ENCODE measurements at regions not wholly inside any gene's neighbourhood (a gene's known extent, or its start where the extent isn't known, plus 50 kb on each side); places are given as distances from the start of the nearest gene placed in this dataset.
A peak's percentile ranks its signal among the peaks of the same experiment; 100 is the strongest.

GRCh38 chr11:27287205-27287604 is 75.8 kb downstream of the CCDC34 start:
- DNase-seq (ENCODE audit: low spot score) = no peak

GRCh38 chr11:27285761-27286160 is 77.3 kb downstream of the CCDC34 start:
- DNase-seq (ENCODE audit: low spot score) = no peak

- DNase-seq (ENCODE audit: low spot score) = peak; percentile 5
These were observed 80.2 kb downstream of the CCDC34 start for GRCh38 chr11:27282806-27283205.

- peak; percentile 55 for DNase-seq (ENCODE audit: low spot score)
These were observed 81.0 kb downstream of the CCDC34 start for GRCh38 chr11:27281740-27282590.

- no peak for DNase-seq (ENCODE audit: low spot score)
These were observed 81.7 kb downstream of the CCDC34 start for GRCh38 chr11:27281276-27281675.

- no peak for DNase-seq (ENCODE audit: low spot score)
These were observed 82.9 kb downstream of the CCDC34 start for GRCh38 chr11:27280140-27280539.

GRCh38 chr11:27279460-27279859 is 83.6 kb downstream of the CCDC34 start:
- DNase-seq (ENCODE audit: low spot score) = no peak

GRCh38 chr11:27277843-27278242 is 85.2 kb downstream of the CCDC34 start:
- no peak for DNase-seq (ENCODE audit: low spot score)

GRCh38 chr11:27276141-27276540 is 86.9 kb downstream of the CCDC34 start:
- DNase-seq (ENCODE audit: low spot score) = no peak

- no peak for DNase-seq (ENCODE audit: low spot score)
These were observed 88.1 kb downstream of the CCDC34 start for GRCh38 chr11:27274854-27275395.

- no peak for DNase-seq (ENCODE audit: low spot score)
These were observed 96.9 kb downstream of the CCDC34 start for GRCh38 chr11:27266125-27266524.

GRCh38 chr11:27263986-27264385 is 99.0 kb downstream of the CCDC34 start:
- DNase-seq (ENCODE audit: low spot score) = no peak

GRCh38 chr11:27263046-27263445 is 100.0 kb downstream of the CCDC34 start:
- DNase-seq (ENCODE audit: low spot score) = no peak

GRCh38 chr11:27255447-27255828 is 107.6 kb downstream of the CCDC34 start:
- no peak for DNase-seq (ENCODE audit: low spot score)

- DNase-seq (ENCODE audit: low spot score) = peak; percentile 7
These were observed 108.1 kb downstream of the CCDC34 start for GRCh38 chr11:27254744-27255446.

- no peak for DNase-seq (ENCODE audit: low spot score)
These were observed 109.8 kb downstream of the CCDC34 start for GRCh38 chr11:27253224-27253623.

GRCh38 chr11:27250867-27251665 is 111.9 kb downstream of the CCDC34 start:
- DNase-seq (ENCODE audit: low spot score) = no peak

- no peak for DNase-seq (ENCODE audit: low spot score)
These were observed 114.2 kb downstream of the CCDC34 start for GRCh38 chr11:27248576-27249509.

- DNase-seq (ENCODE audit: low spot score) = no peak
These were observed 115.4 kb downstream of the CCDC34 start for GRCh38 chr11:27247660-27248059.

- DNase-seq (ENCODE audit: low spot score) = no peak
These were observed 116.1 kb downstream of the CCDC34 start for GRCh38 chr11:27246925-27247324.

- no peak for DNase-seq (ENCODE audit: low spot score)
These were observed 118.1 kb downstream of the CCDC34 start for GRCh38 chr11:27244900-27245299.
